ENCODE measurements at regions not wholly inside any gene's neighbourhood (a gene's known extent, or its start where the extent isn't known, plus 50 kb on each side); places are given as distances from the start of the nearest gene placed in this dataset.

DNA sequence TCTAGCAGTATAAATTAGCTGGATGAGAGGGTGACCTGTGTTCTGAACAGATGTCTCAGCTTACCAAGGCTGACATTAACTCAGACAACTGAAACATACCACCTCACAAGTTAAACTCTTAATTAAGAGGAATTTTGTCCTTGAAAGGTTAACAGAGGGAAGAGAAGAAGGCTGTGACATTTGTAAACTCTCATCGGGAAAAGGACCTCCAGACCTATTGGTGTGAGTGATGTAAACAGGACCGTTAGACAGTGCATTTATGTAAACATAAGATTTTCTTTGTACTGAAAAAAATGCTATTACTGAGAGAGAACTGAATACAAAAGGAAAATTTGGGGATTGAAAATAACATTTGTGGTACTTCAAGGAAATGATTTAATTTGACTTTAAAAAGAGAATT, 308.4 kb upstream of the DIAPH2 start:
- TF ChIP-seq, protein P1, sequence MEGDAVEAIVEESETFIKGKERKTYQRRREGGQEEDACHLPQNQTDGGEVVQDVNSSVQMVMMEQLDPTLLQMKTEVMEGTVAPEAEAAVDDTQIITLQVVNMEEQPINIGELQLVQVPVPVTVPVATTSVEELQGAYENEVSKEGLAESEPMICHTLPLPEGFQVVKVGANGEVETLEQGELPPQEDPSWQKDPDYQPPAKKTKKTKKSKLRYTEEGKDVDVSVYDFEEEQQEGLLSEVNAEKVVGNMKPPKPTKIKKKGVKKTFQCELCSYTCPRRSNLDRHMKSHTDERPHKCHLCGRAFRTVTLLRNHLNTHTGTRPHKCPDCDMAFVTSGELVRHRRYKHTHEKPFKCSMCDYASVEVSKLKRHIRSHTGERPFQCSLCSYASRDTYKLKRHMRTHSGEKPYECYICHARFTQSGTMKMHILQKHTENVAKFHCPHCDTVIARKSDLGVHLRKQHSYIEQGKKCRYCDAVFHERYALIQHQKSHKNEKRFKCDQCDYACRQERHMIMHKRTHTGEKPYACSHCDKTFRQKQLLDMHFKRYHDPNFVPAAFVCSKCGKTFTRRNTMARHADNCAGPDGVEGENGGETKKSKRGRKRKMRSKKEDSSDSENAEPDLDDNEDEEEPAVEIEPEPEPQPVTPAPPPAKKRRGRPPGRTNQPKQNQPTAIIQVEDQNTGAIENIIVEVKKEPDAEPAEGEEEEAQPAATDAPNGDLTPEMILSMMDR (conservative IDR thresholded peaks at IDR 0.05), result no peak
- no peak for TF ChIP-seq EZH2 (IDR thresholded peaks at IDR 0.05; ENCODE audit: low read depth)

All from PC-9 (cell line).